ENCODE measurements at regions not wholly inside any gene's neighbourhood (a gene's known extent, or its start where the extent isn't known, plus 50 kb on each side); places are given as distances from the start of the nearest gene placed in this dataset.
"Not testable (repeated sequence)": the region's sequence is repeated elsewhere in the genome, so short reads cannot be mapped to it uniquely, and the experiment has no call there.

DNA sequence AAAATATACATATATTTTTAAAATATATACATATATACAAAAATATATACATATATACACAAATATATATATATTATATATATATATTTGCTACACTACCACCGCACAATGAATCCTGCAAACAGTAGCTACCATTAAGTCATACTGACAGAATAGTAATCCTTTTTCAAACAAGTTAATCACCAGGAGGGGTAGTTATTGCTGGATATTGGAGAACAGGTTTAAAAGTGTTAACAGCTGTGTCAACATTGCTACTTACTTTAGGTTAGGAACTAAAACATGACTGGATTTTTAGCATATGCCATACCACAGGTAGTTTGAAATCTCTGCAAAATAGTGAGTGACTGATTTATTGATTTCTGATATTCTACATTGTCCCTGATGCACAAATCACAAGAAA, 529.1 kb upstream of the CDH7 start:
- Histone ChIP-seq H3K27me3 (ENCODE audit: control insufficient read depth, insufficient read depth, low read length) (no peaks in the 10 kb centered on the region), H3K4me1 (ENCODE audit: control insufficient read depth, insufficient read depth, low read length, poor library complexity, severe bottlenecking) (no peaks in the 10 kb centered on the region), H3K4me3 (ENCODE audit: low read depth, low read length) (no peak overlapping the region), H3K27ac (ENCODE audit: insufficient read depth, low read length, poor library complexity, severe bottlenecking) (no peak overlapping the region), H3K36me3 (ENCODE audit: control insufficient read depth, insufficient read depth, low read length) (no peaks in the 10 kb centered on the region), H3K9me3 (ENCODE audit: control insufficient read depth in 2 of 2, low read length in 2 of 2) (peaks cover 0 to 4% of the 10 kb centered on the region in 2 experiments)
- H3K4me1 Mint-ChIP-seq: no peaks in the 10 kb centered on the region
- no peaks in the 10 kb centered on the region for H3K36me3 Mint-ChIP-seq
- no peak overlapping the region for H3K4me3 Mint-ChIP-seq
- H3K27ac Mint-ChIP-seq: no peak overlapping the region
- H3K9me3 Mint-ChIP-seq: peaks cover 1 to 29% (median 8%) of the 10 kb centered on the region in 7 donors
- no peak for DNase-seq
- H3K27me3 Mint-ChIP-seq: no peaks in the 10 kb centered on the region
- ATAC-seq (ENCODE audit: low read depth in 2 of 2): no peak

DNA sequence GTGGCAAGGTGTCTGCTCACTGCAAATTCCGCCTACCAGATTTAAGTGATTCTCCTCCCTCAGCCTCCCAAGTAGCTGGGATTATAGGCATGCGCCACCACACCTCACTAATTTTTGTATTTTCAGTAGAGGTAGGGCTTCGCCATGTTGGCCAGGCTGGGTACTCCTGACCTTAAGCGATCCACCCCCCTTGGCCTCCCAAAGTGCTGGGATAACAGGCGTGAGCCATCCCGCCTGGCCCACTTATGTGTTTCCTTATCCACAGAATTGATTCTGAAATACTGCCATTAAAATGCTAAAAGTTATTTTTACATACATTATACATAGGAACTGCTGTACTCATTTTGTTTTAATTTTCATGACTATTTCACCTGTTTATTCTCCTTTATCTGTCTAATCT, 529.7 kb upstream of the CDH7 start:
- Mint-ChIP-seq H3K36me3 (no peaks in the 10 kb centered on the region), H3K4me1 (no peaks in the 10 kb centered on the region), H3K27me3 (no peaks in the 10 kb centered on the region), H3K4me3 (no peak overlapping the region), H3K27ac (no peak overlapping the region), H3K9me3 (peaks cover 1 to 32% (median 8%) of the 10 kb centered on the region in 7 donors)
- Histone ChIP-seq H3K9me3 (ENCODE audit: control insufficient read depth in 2 of 2, low read length in 2 of 2) (peaks cover 0 to 4% of the 10 kb centered on the region in 2 experiments), H3K27me3 (ENCODE audit: control insufficient read depth, insufficient read depth, low read length) (no peaks in the 10 kb centered on the region), H3K27ac (ENCODE audit: insufficient read depth, low read length, poor library complexity, severe bottlenecking) (no peak overlapping the region), H3K4me1 (ENCODE audit: control insufficient read depth, insufficient read depth, low read length, poor library complexity, severe bottlenecking) (no peaks in the 10 kb centered on the region), H3K36me3 (ENCODE audit: control insufficient read depth, insufficient read depth, low read length) (no peaks in the 10 kb centered on the region), H3K4me3 (ENCODE audit: low read depth, low read length) (no peak overlapping the region)
- DNase-seq (no peak), ATAC-seq (ENCODE audit: low read depth in 2 of 2) (no peak)

DNA sequence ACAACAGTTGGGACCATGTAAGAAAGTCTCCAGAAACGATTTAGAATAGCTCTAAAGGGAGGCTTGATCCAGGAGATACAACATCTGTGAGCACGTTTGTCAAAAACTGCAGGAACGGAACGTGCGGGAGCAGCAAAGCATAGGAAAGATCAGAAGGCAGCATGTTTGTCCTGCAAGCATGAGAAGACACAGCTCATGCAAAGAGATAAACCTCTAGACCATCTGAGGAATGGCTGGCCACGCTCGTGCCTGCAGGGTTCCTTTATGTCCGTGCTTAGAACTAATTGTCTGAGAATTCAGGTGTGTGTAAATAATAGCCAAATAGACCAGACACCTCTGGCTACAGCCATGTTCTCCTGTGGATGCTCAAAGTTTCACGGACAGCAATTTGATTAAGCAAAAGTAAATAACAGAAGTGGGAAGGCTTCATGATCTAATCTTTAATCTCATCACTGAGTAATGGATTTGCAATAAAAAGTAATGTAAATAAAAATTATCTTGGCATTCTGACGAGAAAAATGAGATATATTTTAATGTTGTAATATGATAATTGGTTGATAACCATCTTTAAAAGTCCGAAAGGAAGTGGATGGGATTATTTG, 534.8 kb upstream of the CDH7 start:
- no peak overlapping the region for H3K27ac Mint-ChIP-seq
- H3K4me1 Mint-ChIP-seq: no peaks in the 10 kb centered on the region
- Histone ChIP-seq H3K4me3 (ENCODE audit: low read depth, low read length) (no peak overlapping the region), H3K36me3 (ENCODE audit: control insufficient read depth, insufficient read depth, low read length) (no peaks in the 10 kb centered on the region), H3K27ac (ENCODE audit: insufficient read depth, low read length, poor library complexity, severe bottlenecking) (no peak overlapping the region), H3K27me3 (ENCODE audit: control insufficient read depth, insufficient read depth, low read length) (no peaks in the 10 kb centered on the region), H3K9me3 (ENCODE audit: control insufficient read depth in 2 of 2, low read length in 2 of 2) (peaks cover 0 to 12% of the 10 kb centered on the region in 2 experiments), H3K4me1 (ENCODE audit: control insufficient read depth, insufficient read depth, low read length, poor library complexity, severe bottlenecking) (no peaks in the 10 kb centered on the region)
- no peaks in the 10 kb centered on the region for H3K36me3 Mint-ChIP-seq
- DNase-seq (no peak), ATAC-seq (ENCODE audit: low read depth in 2 of 2) (no peak)
- H3K9me3 Mint-ChIP-seq: peaks cover 0 to 27% (median 4%) of the 10 kb centered on the region in 7 donors
- no peak overlapping the region for H3K4me3 Mint-ChIP-seq
- H3K27me3 Mint-ChIP-seq: no peaks in the 10 kb centered on the region

DNA sequence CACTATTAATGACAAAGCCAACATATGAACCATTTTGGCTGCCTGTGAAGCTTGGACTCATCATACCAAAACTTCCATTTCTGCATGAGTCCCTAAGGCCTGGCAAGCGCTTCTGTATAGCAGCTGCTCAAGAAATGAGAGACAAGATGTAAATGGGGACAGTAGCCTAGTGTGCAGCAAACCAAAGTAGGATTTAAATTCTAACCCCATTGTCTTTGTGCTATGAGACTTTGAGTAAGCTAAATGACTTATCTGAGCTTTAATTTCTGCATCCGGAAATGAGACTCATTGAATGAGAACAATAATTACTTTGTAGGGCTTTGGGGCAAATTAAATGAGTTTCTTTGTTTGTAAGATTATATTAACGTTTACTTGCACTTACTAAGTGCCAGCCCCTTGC, 536.4 kb upstream of the CDH7 start:
- no peaks in the 10 kb centered on the region for H3K36me3 Mint-ChIP-seq
- no peak overlapping the region for H3K4me3 ChIP-seq (ENCODE audit: low read depth, low read length)
- H3K4me3 Mint-ChIP-seq: no peak overlapping the region
- H3K27ac ChIP-seq (ENCODE audit: insufficient read depth, low read length, poor library complexity, severe bottlenecking): no peak overlapping the region
- no peak for DNase-seq
- ATAC-seq (ENCODE audit: low read depth in 2 of 2): no peak
- H3K36me3 ChIP-seq (ENCODE audit: control insufficient read depth, insufficient read depth, low read length): no peaks in the 10 kb centered on the region
- H3K9me3 ChIP-seq (ENCODE audit: control insufficient read depth in 2 of 2, low read length in 2 of 2): peaks cover 0 to 12% of the 10 kb centered on the region in 2 experiments
- no peaks in the 10 kb centered on the region for H3K27me3 Mint-ChIP-seq
- no peaks in the 10 kb centered on the region for H3K4me1 ChIP-seq (ENCODE audit: control insufficient read depth, insufficient read depth, low read length, poor library complexity, severe bottlenecking)
- H3K9me3 Mint-ChIP-seq: peaks cover 0 to 30% (median 4%) of the 10 kb centered on the region in 7 donors
- H3K4me1 Mint-ChIP-seq: no peaks in the 10 kb centered on the region
- H3K27me3 ChIP-seq (ENCODE audit: control insufficient read depth, insufficient read depth, low read length): no peaks in the 10 kb centered on the region
- no peak overlapping the region for H3K27ac Mint-ChIP-seq

DNA sequence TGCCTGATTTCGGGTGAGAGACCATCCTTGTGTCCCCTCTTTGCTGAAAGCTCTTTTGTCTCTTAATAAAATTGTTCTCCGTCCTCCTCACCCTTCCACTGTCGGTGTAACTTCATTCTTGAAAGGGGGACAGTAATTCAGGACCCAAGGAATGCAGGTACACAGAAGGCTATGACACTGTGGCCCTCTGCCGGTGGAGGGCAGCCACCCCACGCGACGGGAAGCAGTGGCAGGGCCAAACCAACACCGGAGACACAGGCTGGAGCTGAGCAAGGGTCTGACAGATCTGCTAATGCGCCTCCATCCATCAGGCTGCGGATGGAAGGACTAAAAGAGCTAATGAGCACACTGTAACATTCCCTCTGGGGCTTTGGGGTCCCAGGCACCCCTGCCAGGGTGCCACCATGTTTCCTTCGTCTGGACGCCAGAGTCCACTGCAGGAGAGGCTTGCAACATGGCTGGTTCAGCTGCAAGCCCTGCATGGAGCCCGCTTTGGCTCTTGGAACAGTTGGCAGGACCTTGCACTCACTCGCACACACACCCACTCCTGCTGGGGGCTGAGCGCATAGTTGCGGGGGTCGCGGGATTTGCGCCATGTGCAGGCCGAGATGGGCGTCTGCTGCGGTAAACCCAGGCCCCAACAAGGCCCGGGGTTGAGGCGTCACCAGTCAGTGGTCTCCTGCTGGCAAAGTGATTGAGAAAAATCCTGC, 544.1 kb upstream of the CDH7 start:
- peaks cover 0 to 4% of the 10 kb centered on the region in 2 experiments for H3K9me3 ChIP-seq (ENCODE audit: control insufficient read depth in 2 of 2, low read length in 2 of 2)
- Mint-ChIP-seq H3K27ac (no peak overlapping the region), H3K36me3 (no peaks in the 10 kb centered on the region), H3K27me3 (no peaks in the 10 kb centered on the region), H3K4me3 (no peak overlapping the region), H3K9me3 (peaks cover 0 to 22% (median 5%) of the 10 kb centered on the region in 7 donors), H3K4me1 (no peaks in the 10 kb centered on the region)
- no peak overlapping the region for H3K4me3 ChIP-seq (ENCODE audit: low read depth, low read length)
- no peak for DNase-seq
- no peak overlapping the region for H3K27ac ChIP-seq (ENCODE audit: insufficient read depth, low read length, poor library complexity, severe bottlenecking)
- H3K36me3 ChIP-seq (ENCODE audit: control insufficient read depth, insufficient read depth, low read length): no peaks in the 10 kb centered on the region
- H3K4me1 ChIP-seq (ENCODE audit: control insufficient read depth, insufficient read depth, low read length, poor library complexity, severe bottlenecking): no peaks in the 10 kb centered on the region
- no peaks in the 10 kb centered on the region for H3K27me3 ChIP-seq (ENCODE audit: control insufficient read depth, insufficient read depth, low read length)
- ATAC-seq (ENCODE audit: low read depth in 2 of 2): no peak

DNA sequence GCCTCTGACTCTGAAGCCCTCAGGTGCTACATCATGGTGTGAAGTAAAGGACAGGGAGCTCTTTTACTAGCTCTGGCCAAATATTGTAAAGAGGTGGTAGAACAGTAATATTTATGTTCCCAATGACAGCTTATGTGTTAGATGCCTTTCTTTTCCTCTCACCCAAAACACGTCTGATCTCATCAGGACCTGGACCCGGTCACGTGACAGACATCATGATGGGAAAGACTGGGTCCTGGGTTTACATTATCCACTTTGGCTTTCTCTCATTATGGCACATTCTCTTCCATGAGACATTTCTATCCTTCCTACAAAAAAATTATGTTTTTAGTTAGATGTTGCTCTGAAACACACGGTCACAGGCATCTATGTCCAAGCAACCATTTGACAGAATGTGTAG, 548.7 kb upstream of the CDH7 start:
- Histone ChIP-seq H3K27me3 (ENCODE audit: control insufficient read depth, insufficient read depth, low read length) (no peaks in the 10 kb centered on the region), H3K4me3 (ENCODE audit: low read depth, low read length) (no peak overlapping the region), H3K9me3 (ENCODE audit: control insufficient read depth in 2 of 2, low read length in 2 of 2) (peaks cover 0 to 4% of the 10 kb centered on the region in 2 experiments), H3K36me3 (ENCODE audit: control insufficient read depth, insufficient read depth, low read length) (no peaks in the 10 kb centered on the region), H3K27ac (ENCODE audit: insufficient read depth, low read length, poor library complexity, severe bottlenecking) (no peak overlapping the region), H3K4me1 (ENCODE audit: control insufficient read depth, insufficient read depth, low read length, poor library complexity, severe bottlenecking) (no peaks in the 10 kb centered on the region)
- Mint-ChIP-seq H3K9me3 (peaks cover 0 to 29% (median 6%) of the 10 kb centered on the region in 7 donors), H3K4me1 (no peaks in the 10 kb centered on the region), H3K4me3 (no peak overlapping the region), H3K27ac (no peak overlapping the region), H3K36me3 (no peaks in the 10 kb centered on the region), H3K27me3 (no peaks in the 10 kb centered on the region)
- DNase-seq: no peak
- ATAC-seq (ENCODE audit: low read depth in 2 of 2): no peak

DNA sequence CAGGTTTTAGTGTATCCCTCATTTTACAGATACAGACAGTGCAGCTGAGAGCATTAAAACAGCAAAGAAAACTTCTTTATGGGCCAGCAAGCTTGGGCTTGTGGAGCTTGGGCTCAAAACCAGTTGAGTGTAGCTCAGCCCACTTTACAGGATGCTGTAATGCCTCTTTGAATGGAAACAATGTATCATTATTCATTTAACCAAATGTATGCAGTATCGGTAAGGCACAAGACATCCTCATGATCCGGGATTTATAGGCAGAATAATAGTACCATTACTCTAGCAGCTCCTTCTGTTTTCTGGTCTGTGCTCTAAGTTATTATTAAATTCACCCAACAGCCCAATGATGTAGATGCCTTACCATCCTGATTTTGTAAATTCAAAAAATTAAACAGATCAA, 575.1 kb upstream of the CDH7 start:
- Histone ChIP-seq H3K9me3 (ENCODE audit: control insufficient read depth in 2 of 2, low read length in 2 of 2) (peaks cover 2 to 3% of the 10 kb centered on the region in 2 experiments), H3K27me3 (ENCODE audit: control insufficient read depth, insufficient read depth, low read length) (no peaks in the 10 kb centered on the region), H3K27ac (ENCODE audit: insufficient read depth, low read length, poor library complexity, severe bottlenecking) (no peak overlapping the region), H3K4me3 (ENCODE audit: low read depth, low read length) (no peak overlapping the region), H3K36me3 (ENCODE audit: control insufficient read depth, insufficient read depth, low read length) (no peaks in the 10 kb centered on the region), H3K4me1 (ENCODE audit: control insufficient read depth, insufficient read depth, low read length, poor library complexity, severe bottlenecking) (no peaks in the 10 kb centered on the region)
- H3K4me3 Mint-ChIP-seq: no peak overlapping the region
- H3K4me1 Mint-ChIP-seq: no peaks in the 10 kb centered on the region
- no peak for DNase-seq
- H3K36me3 Mint-ChIP-seq: no peaks in the 10 kb centered on the region
- H3K27ac Mint-ChIP-seq: no peak overlapping the region
- H3K9me3 Mint-ChIP-seq: peaks cover 0 to 31% (median 6%) of the 10 kb centered on the region in 7 donors
- no peak for ATAC-seq (ENCODE audit: low read depth in 2 of 2)
- H3K27me3 Mint-ChIP-seq: no peaks in the 10 kb centered on the region

DNA sequence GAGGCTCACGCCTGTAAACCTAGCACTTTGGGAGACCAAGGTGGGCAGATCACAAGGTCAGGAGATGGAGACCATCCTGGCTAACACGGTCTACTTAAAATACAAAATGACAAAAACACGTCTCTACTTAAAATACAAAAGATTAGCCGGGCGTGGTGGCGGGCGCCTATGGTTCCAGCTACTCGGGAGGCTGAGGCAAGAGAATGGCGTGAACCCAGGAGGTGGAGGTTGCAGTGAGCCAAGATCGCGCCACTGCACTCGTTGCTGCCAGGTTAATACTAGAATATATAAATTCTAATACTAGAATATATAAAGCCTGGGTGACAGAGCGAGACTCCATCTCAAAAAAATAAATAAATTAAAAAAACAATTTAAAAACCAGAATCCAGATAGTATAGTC, 588.7 kb upstream of the CDH7 start:
- H3K9me3 Mint-ChIP-seq: peaks cover 0 to 20% (median 9%) of the 10 kb centered on the region in 7 donors
- not testable (repeated sequence) for H3K4me3 Mint-ChIP-seq; H3K27me3 ChIP-seq (ENCODE audit: control insufficient read depth, insufficient read depth, low read length); DNase-seq; ATAC-seq (ENCODE audit: low read depth in 2 of 2); H3K9me3 ChIP-seq (ENCODE audit: control insufficient read depth in 2 of 2, low read length in 2 of 2); H3K4me3 ChIP-seq (ENCODE audit: low read depth, low read length); H3K36me3 ChIP-seq (ENCODE audit: control insufficient read depth, insufficient read depth, low read length); H3K27ac ChIP-seq (ENCODE audit: insufficient read depth, low read length, poor library complexity, severe bottlenecking); H3K36me3 Mint-ChIP-seq; H3K4me1 ChIP-seq (ENCODE audit: control insufficient read depth, insufficient read depth, low read length, poor library complexity, severe bottlenecking); H3K27me3 Mint-ChIP-seq; H3K4me1 Mint-ChIP-seq; H3K27ac Mint-ChIP-seq

Measured in CD4-positive, CD25-positive, alpha-beta regulatory T cell (primary cell).